Tibial artery (tissue), 4 donors: ENCODE measurements at regions not wholly inside any gene's neighbourhood (a gene's known extent, or its start where the extent isn't known, plus 50 kb on each side); places are given as distances from the start of the nearest gene placed in this dataset.

Source experiments
- DNase-seq, 2 donors: peaks; one replicate each; pipeline ENCODE4 v3.0.0-alpha.2; 2019
- H3K27ac ChIP-seq, 2 donors: fragments of 200-600 bp; sonication (generic) in 1 of 2; 1 replicate in 1 of 2; 2 replicates in 1 of 2; pipeline ENCODE4 v1.5.1; 2018 to 2019; ENCODE audit warnings: mild to moderate bottlenecking in 1 of 2
- H3K27me3 ChIP-seq, 2 donors: fragments of 200-600 bp; sonication (generic) in 1 of 2; one replicate each; pipeline versions ENCODE4 v1.5.1 to v1.6.0; 2016 to 2019
- H3K36me3 ChIP-seq, 3 donors: fragments of 200-600 bp; sonication (generic) in 2 of 3; one replicate each; pipeline ENCODE4 v1.5.1; 2016 to 2019; ENCODE audit warnings: mild to moderate bottlenecking in 2 of 3
- H3K4me1 ChIP-seq, 4 donors: fragments of 200-600 bp; sonication (generic) in 2 of 4; 1 replicate in 3 of 4; 2 replicates in 1 of 4; pipeline ENCODE4 v1.5.1; 2016 to 2019
- H3K4me3 ChIP-seq, 2 donors: fragments of 200-600 bp; sonication (generic) in 1 of 2; 1 replicate in 1 of 2; 2 replicates in 1 of 2; pipeline ENCODE4 v1.5.1; 2018 to 2019; ENCODE audit warnings: mild to moderate bottlenecking in 2 of 2
- H3K9me3 ChIP-seq, 3 donors: fragments of 200-600 bp; sonication (generic) in 1 of 3; one replicate each; pipeline ENCODE4 v1.5.1; 2016 to 2019
- intact Hi-C: fragments of 100-400 bp; cut with DNase I; formaldehyde crosslinking; loops from one replicate; pipeline ENCODE4 v1.15.0; 2023; ENCODE audit warnings: low total_unique reads
- TF ChIP-seq, protein P1 (sequence below), 2 experiments: fragments of 200-600 bp in 1 of 2; fragments of 450-650 bp in 1 of 2; IDR thresholded peaks; one replicate each; pipeline ENCODE4 v1.5.1; 2017 to 2019; ENCODE audit warnings: antibody characterized with exemption in 2 of 2, mild to moderate bottlenecking in 1 of 2, moderate library complexity in 1 of 2

DNA sequence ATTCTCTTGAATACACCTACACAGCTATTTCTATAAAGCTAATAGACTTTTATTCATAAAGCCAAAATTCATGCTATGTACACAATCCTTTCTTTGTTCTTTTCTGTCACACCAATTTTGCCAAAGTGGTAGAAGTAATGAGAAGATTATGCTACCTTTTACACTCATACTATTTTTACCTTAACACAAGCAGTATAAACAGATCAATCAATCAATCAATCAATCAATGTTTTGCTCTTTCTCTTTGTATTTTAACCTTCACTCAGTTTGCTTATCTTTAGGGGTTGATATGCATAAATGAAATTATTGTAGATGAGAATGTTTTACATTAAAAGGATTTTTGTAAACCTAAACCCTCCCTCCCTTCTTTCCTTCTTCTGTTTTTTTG lies 878.6 kb downstream of the RAPGEF2 start:
- no peak overlapping the region for H3K27ac ChIP-seq
- no peaks in the 10 kb centered on the region for H3K27me3 ChIP-seq
- intact Hi-C loops: no loop called here
- no peaks in the 10 kb centered on the region for H3K4me1 ChIP-seq
- TF ChIP-seq, protein P1, sequence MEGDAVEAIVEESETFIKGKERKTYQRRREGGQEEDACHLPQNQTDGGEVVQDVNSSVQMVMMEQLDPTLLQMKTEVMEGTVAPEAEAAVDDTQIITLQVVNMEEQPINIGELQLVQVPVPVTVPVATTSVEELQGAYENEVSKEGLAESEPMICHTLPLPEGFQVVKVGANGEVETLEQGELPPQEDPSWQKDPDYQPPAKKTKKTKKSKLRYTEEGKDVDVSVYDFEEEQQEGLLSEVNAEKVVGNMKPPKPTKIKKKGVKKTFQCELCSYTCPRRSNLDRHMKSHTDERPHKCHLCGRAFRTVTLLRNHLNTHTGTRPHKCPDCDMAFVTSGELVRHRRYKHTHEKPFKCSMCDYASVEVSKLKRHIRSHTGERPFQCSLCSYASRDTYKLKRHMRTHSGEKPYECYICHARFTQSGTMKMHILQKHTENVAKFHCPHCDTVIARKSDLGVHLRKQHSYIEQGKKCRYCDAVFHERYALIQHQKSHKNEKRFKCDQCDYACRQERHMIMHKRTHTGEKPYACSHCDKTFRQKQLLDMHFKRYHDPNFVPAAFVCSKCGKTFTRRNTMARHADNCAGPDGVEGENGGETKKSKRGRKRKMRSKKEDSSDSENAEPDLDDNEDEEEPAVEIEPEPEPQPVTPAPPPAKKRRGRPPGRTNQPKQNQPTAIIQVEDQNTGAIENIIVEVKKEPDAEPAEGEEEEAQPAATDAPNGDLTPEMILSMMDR (IDR thresholded peaks at IDR 0.05): no peak
- H3K9me3 ChIP-seq: no peaks in the 10 kb centered on the region
- no peak for DNase-seq
- no peaks in the 10 kb centered on the region for H3K36me3 ChIP-seq
- no peak overlapping the region for H3K4me3 ChIP-seq

DNA sequence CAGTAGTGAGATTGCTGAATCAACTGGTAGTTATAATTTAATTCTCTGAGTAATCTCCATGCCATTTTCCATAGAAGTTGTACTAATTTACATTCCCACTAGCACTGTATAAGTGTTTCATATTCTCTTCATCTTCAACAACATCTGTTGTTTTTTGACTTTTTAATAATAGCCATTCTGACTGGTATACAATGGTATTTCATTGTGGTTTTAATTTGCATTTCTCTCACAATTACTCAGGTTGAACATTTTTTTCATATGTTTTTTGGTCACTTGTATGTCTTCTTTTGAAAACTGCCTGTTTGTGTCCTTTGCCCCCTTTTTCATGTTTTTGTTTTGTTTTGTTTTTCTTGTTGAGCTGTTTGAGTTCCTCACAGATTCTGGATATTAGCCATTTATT lies 880.2 kb downstream of the RAPGEF2 start:
- H3K36me3 ChIP-seq: no peaks in the 10 kb centered on the region
- H3K4me1 ChIP-seq: no peaks in the 10 kb centered on the region
- TF ChIP-seq, protein P1 (IDR thresholded peaks at IDR 0.05): no peak
- no peak overlapping the region for H3K27ac ChIP-seq
- no peaks in the 10 kb centered on the region for H3K9me3 ChIP-seq
- DNase-seq: no peak
- no peaks in the 10 kb centered on the region for H3K27me3 ChIP-seq
- H3K4me3 ChIP-seq: no peak overlapping the region
- intact Hi-C loops: no loop called here

- Histone ChIP-seq H3K27ac (no peak overlapping the region), H3K27me3 (no peaks in the 10 kb centered on the region), H3K9me3 (no peaks in the 10 kb centered on the region), H3K4me1 (no peaks in the 10 kb centered on the region), H3K4me3 (no peak overlapping the region), H3K36me3 (no peaks in the 10 kb centered on the region)
- DNase-seq: no peak
- TF ChIP-seq, protein P1 (IDR thresholded peaks at IDR 0.05): no peak
- intact Hi-C loops: no loop called here
Observed at GRCh38 chr4:160009656-160010493, 907.0 kb downstream of the RAPGEF2 start.

GRCh38 chr4:160019936-160020335 lies 917.1 kb downstream of the RAPGEF2 start:
- no peaks in the 10 kb centered on the region for H3K36me3 ChIP-seq
- TF ChIP-seq, protein P1 (IDR thresholded peaks at IDR 0.05): no peak
- no peaks in the 10 kb centered on the region for H3K9me3 ChIP-seq
- DNase-seq: no peak
- H3K27ac ChIP-seq: no peak overlapping the region
- H3K4me3 ChIP-seq: no peak overlapping the region
- intact Hi-C loops: no loop called here
- H3K4me1 ChIP-seq: no peaks in the 10 kb centered on the region
- H3K27me3 ChIP-seq: no peaks in the 10 kb centered on the region

DNA sequence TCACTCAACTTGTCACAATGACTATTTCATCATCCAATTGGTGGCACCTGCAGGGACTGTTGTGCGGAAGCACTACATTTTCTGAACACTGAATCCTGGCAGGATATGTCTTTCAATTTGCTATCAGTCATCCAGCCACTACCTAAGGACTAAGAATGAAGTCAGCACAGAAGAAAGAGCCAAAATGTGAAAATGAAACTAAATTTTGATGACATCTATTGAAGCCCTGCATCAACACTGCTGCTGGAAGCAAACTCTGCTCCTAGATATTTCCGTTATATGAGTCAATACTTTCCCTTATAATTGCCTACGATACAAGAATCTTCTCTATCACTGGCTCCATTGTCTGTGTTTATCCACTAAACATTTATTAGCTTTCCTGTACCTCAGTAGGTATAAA lies 917.9 kb downstream of the RAPGEF2 start:
- intact Hi-C loops: no loop called here
- TF ChIP-seq, protein P1 (IDR thresholded peaks at IDR 0.05): no peak
- H3K27ac ChIP-seq: no peak overlapping the region
- no peak for DNase-seq
- no peaks in the 10 kb centered on the region for H3K27me3 ChIP-seq
- H3K4me3 ChIP-seq: no peak overlapping the region
- no peaks in the 10 kb centered on the region for H3K4me1 ChIP-seq
- H3K9me3 ChIP-seq: no peaks in the 10 kb centered on the region
- H3K36me3 ChIP-seq: no peaks in the 10 kb centered on the region
